GM12872 (cell line): ENCODE measurements at regions not wholly inside any gene's neighbourhood (a gene's known extent, or its start where the extent isn't known, plus 50 kb on each side); places are given as distances from the start of the nearest gene placed in this dataset.

Experiments
- TF ChIP-seq, protein P1 (sequence below): IDR thresholded peaks from 3 replicates; pipeline ENCODE4 v1.5.1; 2011; ENCODE audit warnings: low read depth, mild to moderate bottlenecking, low read length, moderate library complexity; ENCODE audit not compliant: insufficient read depth

DNA sequence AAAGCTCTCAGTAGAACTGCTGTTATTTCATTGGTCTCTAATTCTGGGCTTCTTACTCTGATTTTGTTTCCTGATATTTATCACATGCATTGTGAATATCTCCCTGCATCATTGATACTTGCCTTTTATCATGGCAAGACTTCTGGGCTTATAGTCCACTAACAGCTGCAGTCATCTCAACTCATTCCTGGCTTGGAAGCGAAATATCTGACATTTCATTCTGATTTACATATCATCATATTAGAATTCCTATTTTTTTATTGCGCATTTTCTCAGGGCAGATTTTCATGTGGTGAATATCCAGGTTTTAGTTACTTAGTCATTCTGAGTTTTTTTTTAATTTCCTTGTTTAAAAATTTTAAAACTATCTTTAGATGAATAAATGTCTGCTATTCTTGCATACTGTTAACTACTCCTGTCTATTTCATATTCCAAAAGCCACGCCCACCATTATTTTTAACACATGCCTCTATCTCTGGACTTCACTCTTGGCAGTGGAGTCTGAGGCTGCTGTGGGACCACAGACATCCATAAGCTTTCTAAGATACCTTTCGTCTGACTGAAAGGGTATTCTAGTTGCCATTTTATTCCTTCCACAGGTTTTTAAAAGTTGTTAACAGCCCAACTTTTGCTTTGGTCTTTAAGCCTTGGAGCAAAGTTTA is 164.5 kb downstream of the IRS1 start:
- TF ChIP-seq, protein P1, sequence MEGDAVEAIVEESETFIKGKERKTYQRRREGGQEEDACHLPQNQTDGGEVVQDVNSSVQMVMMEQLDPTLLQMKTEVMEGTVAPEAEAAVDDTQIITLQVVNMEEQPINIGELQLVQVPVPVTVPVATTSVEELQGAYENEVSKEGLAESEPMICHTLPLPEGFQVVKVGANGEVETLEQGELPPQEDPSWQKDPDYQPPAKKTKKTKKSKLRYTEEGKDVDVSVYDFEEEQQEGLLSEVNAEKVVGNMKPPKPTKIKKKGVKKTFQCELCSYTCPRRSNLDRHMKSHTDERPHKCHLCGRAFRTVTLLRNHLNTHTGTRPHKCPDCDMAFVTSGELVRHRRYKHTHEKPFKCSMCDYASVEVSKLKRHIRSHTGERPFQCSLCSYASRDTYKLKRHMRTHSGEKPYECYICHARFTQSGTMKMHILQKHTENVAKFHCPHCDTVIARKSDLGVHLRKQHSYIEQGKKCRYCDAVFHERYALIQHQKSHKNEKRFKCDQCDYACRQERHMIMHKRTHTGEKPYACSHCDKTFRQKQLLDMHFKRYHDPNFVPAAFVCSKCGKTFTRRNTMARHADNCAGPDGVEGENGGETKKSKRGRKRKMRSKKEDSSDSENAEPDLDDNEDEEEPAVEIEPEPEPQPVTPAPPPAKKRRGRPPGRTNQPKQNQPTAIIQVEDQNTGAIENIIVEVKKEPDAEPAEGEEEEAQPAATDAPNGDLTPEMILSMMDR: no peak

DNA sequence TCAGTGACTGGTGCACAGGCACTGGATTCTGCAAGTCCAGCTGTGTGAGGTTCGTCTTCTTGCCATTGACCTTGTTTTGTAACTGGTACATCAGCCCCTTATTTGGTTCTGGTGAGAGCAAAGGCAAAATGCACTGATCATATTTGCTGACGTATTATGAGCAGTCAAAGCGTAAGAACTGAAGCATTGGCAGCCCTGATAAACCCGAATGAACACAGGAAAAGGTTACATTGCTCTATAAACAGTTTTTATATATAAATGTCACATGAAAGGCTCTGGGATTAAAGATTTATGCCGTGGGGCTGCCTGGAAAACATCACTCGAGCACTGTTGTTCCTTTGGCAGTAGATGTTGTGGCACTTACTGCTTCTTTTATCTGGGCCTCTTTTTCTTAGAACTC is 167.9 kb downstream of the IRS1 start:
- TF ChIP-seq, protein P1: no peak

DNA sequence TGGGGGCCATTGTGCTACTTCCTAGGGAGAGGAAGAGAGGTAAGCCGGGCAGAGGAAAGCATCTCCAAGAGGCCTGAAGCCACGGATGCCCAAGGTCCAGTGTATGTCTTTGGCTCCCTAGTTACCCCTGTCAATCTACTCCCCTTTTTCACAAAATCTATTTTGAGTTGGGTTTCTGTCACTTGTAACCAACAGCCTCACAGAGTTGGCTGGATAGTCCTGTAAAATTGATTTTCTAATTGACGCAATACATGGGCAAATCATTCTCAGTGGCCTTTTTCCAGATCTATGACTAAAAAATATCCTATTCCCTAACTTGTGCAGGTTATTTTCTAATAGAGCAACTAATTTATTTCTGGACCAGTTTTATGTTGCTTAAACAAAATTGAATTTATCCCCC is 168.4 kb downstream of the IRS1 start:
- TF ChIP-seq, protein P1: no peak

DNA sequence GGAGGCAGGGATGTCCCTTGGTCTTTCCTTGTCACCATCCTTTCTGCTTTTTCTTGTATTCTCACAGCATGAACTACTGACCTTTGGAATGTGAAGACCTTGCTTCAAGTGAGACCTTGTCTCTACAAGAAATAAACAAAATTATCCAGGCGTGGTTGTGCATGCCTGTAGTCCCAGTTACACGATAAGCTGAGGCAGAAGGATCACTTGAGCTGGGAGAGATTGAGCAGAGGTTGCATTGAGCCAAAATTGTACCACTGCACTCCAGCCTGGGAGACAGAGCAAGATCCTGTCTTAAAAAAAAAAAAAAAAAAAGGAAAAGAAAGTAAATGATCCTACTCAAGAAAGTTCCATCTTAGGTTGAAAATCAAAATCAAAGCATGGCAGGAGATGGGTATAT is 173.7 kb downstream of the IRS1 start:
- TF ChIP-seq, protein P1: no peak

DNA sequence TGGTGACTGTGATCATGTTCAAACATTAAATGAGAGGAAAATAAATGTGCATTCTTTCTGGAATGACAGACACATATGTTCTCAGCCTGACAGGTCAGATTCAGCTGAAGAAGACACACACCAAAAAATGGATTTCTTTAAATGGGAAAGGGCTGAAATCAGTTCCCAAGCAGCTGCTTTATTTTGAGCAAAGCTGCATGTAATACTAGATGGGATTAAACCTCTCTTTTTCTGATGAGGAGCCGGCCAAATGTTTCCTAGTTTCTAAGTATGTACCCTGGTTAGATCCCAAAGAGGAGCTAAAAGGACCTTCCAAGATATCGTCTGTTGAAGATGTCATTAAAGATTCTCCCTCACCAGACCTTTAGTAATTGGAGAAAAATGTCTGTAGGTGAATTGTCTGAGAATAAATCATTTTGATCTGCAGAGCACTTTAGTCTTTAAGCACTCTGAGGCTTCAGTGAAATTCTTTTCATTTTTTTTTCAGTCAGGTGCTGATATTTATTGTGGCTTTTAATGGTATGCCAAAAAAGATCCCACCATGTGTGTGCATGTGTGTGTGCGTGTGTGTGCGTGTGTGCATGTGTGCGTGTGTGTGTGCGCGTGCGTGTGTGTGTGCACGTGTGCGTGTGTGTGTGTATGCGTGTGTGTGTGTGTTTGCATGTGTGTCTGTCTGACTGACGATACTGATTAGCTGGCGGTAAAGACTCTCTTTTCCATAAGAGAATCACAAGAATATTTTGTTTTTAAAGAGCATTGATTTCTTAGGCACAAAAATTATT is 175.8 kb downstream of the IRS1 start:
- TF ChIP-seq, protein P1: no peak

DNA sequence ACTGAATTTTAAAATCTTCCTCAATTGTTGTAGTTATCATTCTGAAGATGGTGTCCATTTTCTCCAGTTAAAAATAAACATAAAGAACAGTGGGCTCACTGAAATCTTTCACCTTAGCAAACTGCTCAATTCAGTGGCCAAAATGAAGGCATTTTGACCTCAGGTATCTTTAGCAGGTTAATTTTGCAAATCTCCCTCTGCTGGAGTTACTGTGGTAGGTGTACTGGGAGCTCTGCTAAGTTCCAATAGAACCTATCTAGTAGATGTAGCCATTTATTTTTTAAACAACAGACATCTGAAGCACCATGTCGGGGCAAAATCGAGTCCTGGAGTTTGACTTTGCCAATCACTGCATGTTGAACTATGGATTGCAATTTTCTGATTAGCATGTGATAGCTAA is 177.1 kb downstream of the IRS1 start:
- TF ChIP-seq, protein P1: no peak

DNA sequence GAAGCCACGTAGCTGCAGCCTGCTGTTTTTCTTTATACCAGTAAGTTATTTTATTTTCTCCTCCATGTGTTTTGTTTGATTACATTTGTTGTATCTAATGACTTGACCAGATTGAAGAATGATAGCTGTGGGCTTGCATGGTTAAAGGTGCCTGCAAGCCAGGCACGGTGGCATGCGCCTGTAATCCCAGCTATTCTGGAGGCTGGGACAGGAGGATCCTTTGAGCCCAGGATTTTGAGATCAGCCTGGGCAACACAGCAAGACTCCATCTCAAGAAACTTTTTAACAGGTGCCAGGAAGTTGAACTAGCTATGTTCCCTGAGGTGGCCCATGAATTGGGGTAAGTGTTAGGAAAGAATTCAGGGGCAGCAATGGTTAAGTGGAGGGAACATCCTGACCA is 179.4 kb downstream of the IRS1 start:
- TF ChIP-seq, protein P1: no peak
